GM19395 (cell line): ENCODE measurements at regions not wholly inside any gene's neighbourhood (a gene's known extent, or its start where the extent isn't known, plus 50 kb on each side); places are given as distances from the start of the nearest gene placed in this dataset.
A peak's percentile ranks its signal among the peaks of the same experiment; 100 is the strongest.

ENCODE experiments used
- ATAC-seq: cut with Tn5 transposase; IDR thresholded peaks from one replicate; pipeline ENCODE4 v1.9.1; 2021; ENCODE audit warnings: mild to moderate bottlenecking, moderate library complexity; ENCODE audit not compliant: unreplicated experiment

DNA sequence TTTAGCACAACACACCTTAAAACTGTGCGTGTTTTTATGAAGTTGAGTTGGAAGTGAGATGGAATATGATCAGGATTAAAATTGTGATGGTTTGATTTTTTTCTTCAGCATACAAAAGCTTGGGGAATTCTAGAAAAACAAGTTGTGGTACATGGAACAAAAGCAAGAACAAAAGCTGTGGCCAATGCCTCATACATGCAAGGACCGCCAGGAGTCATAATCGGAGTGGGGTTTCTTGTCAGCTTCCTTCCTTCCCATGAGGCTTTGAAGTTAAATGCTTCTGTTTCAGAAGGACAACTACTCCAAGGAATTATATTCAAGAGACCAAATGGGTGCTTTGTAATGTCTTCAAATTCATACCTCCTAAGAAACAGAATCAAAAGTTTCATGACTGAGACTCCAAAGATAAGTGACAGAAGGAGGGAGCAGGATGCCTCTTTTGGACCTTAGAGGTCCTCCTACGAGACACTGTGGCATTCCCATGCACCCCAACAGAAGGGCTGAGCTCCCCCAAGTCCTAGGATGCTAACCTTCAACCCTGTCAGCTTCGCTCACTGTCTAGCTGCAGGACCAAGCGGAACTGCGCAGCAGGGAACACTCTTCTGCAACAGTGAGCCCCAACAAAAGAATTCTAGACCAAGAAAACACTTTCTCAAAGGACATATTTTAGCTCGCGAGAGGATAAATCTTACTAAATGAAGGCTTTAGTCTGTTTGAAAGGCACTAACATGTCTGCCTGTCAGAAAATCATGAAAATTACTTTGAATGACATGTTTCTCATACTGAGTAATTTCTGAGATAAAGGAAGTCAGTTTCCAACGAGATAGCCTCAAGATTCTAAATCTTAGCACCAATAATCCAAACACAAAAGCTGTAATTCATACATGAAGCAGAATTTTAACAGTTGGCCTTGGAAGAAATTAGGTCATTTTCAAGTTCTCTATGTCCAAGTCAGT lies 108.5 kb upstream of the NHSL1 start:
- ATAC-seq: no peak

DNA sequence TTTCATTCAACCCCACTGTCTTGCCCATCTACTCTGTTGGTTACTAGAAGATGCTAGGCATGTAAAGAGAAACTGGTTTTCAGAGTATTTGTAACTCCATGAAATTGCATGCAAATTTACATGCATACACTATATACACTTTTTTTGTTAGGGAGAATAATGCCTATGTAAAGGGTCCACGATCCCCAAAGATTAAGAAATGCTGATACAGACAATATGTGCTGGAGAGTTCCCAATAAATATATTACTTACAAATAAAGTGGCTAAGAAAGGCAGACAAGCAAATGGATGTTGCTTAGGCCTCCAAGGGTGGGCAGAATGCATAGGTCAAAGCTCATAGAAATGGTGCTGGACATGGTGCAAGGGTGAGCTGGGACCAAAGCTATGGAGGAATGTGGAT lies 109.6 kb upstream of the NHSL1 start:
- no peak for ATAC-seq

DNA sequence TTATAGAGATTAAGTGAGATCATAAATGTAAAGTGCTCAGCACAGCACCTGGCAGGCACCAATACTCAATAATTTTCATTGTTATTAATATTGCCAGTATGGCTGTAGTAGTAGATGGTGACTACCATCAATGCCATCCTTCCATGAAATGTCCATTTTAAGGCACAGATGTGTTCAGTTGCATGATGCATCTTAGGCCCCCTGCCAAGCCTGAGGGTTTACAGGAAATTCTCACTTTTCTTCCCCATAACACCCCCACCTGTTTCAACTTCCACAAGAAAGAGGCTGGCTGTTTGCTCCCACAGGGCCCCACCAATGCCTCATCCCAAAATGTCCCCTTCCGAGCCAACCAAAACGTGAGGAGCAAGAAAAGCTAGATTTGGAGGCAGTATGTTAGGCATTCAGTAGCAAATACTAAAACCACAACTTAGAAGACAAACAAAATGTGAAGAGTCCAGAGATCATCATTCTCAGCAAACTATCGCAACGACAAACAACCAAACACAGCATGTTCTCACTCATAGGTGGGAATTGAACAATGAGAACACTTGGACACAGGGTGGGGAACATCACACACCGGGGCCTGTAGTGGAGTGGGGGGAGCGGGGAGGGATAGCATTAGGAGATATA lies 110.6 kb upstream of the NHSL1 start:
- no peak for ATAC-seq

GRCh38 chr6:138610816-138611215 lies 111.5 kb upstream of the NHSL1 start:
- ATAC-seq: no peak

DNA sequence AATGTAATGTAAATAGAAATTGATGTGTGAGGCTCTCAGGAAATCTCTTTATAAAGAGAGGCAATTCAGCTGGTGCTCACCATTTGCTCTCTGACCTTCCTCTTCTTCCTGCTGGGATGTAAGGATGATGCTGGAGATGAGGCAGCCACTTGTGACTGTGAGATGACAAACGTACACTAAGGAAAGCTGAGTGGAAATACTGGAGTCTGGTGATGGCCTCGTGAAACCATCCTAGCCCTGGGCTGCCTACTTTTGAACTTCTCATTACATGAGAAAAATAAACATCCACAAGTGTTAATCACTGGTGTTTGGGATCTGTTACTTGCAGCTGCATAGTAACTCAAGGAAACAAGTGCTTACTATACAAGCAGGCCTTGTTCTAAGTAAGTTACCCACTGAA lies 114.9 kb upstream of the NHSL1 start:
- no peak for ATAC-seq

DNA sequence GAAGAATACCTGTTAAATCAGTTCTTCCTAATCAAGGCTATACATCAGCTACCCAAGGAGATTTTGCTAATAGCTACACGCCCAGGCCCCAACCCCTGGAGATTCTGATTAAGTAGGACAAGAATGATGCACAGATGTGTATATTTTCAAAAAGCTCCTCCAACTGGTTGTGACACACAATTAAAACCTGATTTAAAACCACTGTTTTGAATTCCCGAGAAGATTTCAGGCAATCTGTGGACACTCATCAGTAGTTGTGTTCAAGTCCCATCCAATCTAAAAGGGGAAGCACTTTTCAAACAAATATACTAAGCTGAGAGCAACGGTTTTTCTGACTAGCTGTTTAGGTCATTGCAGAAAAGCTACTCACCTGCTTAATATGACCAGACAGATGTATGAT lies 118.9 kb upstream of the NHSL1 start:
- no peak for ATAC-seq

- no peak for ATAC-seq
Measured at GRCh38 chr6:138620630-138621029, 121.3 kb upstream of the NHSL1 start.

- no peak for ATAC-seq
Measured at GRCh38 chr6:138622967-138623366, 123.7 kb upstream of the NHSL1 start.

GRCh38 chr6:138631566-138631965 lies 132.3 kb upstream of the NHSL1 start:
- no peak for ATAC-seq

DNA sequence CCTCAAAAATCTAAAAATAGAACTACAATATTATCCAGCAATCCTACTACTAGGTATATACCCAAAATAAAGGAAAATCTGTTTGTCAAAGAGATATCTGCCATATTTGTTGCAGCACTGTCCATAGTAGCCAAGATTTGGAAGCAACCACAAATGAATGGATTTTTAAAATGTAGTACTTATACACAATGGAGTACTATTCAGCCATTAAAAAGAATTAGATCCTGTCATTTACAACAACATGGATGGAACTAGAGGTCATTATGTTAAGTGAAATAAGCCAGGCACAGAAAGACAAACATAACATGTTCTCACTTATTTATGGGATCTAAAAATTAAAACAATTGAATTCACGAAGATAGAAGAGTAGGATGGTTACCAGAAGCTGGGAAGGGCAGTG lies 135.7 kb upstream of the CCDC28A start:
- ATAC-seq: no peak

GRCh38 chr6:138638604-138639003 lies 135.0 kb upstream of the CCDC28A start:
- no peak for ATAC-seq

DNA sequence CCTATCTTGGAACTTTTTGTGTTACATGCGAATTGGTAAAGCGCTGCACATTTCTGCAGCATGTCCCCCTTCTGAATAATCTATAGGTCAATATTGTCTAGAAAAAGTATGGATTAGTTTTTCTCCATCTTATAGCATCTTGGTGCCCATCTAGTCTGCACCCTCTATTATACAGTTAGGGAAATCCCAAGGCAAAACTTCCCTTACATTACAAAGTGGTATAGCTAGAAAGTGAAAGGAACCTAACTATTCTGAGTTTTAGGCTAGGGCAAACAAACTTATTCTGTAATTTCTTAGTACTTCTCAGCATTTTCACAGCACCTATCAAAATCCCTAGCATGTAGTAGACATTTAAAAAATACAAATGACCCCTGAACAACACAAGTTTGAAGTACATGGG lies 133.5 kb upstream of the CCDC28A start:
- ATAC-seq: no peak

- ATAC-seq: no peak
Measured at GRCh38 chr6:138643210-138643609, 130.4 kb upstream of the CCDC28A start.

DNA sequence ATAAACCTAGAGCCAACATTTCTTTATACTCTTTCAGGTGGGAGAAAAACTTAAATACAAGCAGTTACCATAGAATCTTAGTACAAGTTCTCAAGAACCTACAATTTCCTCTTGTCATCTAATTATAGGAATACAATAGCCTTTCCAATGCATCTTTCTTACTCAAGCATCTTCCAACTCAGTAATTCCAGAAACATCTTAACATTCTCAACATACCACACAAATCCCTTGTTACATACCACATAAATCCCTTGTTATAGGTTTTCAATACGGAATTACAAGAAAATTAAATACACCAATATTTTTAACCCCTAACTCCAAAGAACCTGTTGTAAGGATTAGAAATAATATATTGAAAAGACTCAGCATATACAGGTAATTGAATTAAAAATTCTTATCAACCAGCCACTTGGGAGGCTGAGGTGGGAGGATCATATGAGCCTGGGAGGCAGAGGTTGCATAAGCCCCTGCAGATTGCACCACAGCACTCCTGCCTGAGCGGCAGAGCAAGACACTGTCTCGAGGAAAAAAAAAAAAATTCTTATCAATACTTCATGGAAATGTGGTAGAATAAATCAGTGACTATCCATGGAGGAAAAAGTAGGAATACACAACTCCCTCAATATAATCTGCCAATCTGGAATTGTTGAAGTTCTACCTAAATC lies 127.5 kb upstream of the CCDC28A start:
- no peak for ATAC-seq

DNA sequence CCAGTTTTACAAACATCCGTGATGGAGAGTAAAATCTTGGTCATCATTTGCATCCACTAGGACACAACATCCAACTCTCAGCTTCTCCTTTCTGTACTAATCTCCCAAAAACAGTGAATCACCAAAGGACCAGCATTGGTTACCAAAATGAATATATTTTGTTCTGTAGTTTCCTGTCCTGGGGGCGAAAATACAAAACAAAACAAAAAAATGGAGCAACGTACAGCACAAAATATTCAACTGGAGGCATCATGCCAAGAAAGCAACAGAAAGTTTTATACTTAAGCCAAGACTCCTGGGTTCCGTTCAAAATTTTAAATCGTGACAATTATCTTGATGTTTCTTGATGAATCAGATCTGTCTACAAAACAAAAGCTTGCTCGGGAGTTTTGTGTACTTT lies 126.6 kb upstream of the CCDC28A start:
- no peak for ATAC-seq

DNA sequence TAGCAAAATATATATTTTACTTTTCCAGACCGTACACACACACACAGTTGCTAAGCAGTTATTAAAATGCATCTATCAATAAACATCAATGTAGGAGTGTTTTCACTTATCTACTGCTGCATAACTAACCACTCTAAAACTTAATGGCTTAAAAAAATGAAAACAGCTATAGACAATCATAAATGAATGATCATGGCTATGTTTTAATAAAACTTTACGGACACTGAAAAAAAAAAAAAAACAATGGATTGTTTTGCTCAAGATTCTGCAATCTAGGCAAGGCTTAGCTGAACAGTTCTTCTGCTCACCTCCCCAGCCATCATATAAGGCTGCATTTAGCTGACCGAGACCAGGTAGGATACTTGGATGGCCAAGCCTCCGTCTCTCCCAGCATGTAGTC lies 125.4 kb upstream of the CCDC28A start:
- no peak for ATAC-seq

GRCh38 chr6:138651491-138651890 lies 122.1 kb upstream of the CCDC28A start:
- no peak for ATAC-seq

GRCh38 chr6:138652824-138653223 lies 120.7 kb upstream of the CCDC28A start:
- no peak for ATAC-seq

DNA sequence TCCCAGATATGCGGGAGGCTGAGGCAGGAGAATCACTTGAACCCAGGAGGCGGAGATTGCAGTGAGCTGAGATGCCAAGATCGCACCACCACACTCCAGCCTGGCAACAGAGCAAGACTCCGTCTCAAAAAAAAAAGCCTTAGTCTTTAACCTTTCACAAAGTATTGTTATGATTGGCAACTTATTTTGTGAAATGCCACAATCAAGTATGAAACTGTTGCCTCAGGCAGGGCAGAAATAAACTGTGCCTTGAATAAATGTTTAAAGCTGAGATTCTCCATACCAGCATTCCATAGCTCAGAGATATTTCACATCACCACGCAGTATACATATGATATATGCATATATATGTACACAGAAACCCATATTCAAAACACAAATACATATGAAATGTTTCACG lies 120.1 kb upstream of the CCDC28A start:
- ATAC-seq: no peak

GRCh38 chr6:138654715-138655634 lies 118.6 kb upstream of the CCDC28A start:
- ATAC-seq: peak; percentile 99

DNA sequence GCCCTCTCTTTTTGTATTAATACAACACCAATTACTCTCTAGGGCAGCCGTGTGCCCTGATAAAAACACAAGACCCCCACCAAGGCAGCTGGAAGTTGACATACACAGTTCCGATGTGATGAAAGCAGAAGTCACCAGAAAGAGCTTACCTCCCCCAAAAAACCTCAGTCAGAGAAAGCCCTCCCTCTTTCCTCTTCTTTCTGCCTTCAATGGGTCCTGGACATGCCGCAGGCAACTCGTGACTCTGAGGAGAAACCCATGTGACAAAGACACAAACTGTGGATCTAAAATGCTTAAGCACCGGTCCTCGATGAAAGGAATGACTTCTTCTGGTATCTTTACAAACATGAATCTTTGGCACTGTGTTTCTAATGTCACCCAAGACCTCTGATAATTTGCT lies 117.7 kb upstream of the CCDC28A start:
- no peak for ATAC-seq
